ENCODE measurements at regions not wholly inside any gene's neighbourhood (a gene's known extent, or its start where the extent isn't known, plus 50 kb on each side); places are given as distances from the start of the nearest gene placed in this dataset.
"Not testable (repeated sequence)": the region's sequence is repeated elsewhere in the genome, so short reads cannot be mapped to it uniquely, and the experiment has no call there.

DNA sequence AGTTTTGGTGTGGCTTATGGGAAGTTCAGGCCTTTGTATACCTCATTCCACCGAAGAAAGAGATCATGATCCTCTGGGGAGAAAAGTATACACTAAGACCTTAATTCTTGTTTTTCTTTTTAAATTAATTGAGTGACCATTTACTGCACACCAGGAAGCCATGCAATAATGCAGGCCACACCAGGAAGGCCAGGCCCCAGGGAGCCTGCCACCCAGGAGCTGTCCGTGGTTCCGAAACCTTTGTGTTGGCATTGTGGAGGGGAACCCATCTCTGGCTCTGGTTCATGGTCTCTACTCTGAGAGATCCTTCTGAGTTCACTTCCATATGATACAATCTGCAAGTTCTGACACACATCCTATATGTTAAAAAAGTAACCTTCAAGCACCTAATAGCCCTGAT lies 291.8 kb downstream of the MIAT start:
- H3K36me3 Mint-ChIP-seq (ENCODE audit: low read depth), result no peaks in the 10 kb centered on the region
- no peak for DNase-seq (ENCODE audit: low spot score)
- H3K27me3 Mint-ChIP-seq (ENCODE audit: insufficient read depth), result peaks cover 27% of the 10 kb centered on the region
- no peak overlapping the region for H3K27ac Mint-ChIP-seq
- H3K4me1 Mint-ChIP-seq (ENCODE audit: low read depth), result no peaks in the 10 kb centered on the region
- no peak overlapping the region for H3K4me3 Mint-ChIP-seq
- H3K9me3 Mint-ChIP-seq, result no peaks in the 10 kb centered on the region
- intact Hi-C loops (cut with micrococcal nuclease), result no loop called here

DNA sequence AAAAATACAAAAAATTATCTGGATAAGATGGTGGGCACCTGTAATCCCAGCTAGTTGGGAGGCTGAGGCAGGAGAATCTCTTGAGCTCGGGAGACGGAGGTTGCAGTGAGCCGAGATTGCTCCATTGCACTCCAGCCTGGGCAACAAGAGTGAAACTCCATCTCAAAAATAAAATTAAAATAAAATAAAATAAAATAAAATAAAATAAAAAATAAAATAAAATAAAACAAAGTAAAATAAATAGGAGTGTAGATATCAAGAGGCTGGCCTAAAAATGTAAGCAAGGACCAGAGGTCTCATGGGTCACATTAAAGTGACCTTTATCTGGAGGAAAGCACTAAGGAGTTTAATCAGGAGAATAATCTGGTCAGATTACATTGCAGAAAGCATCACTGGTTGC lies 293.8 kb downstream of the MIAT start:
- peaks cover 36% of the 10 kb centered on the region for H3K27me3 Mint-ChIP-seq (ENCODE audit: insufficient read depth)
- H3K9me3 Mint-ChIP-seq; DNase-seq (ENCODE audit: low spot score); intact Hi-C loops (cut with micrococcal nuclease); H3K27ac Mint-ChIP-seq; H3K4me1 Mint-ChIP-seq (ENCODE audit: low read depth); H3K4me3 Mint-ChIP-seq; H3K36me3 Mint-ChIP-seq (ENCODE audit: low read depth): not testable (repeated sequence)

DNA sequence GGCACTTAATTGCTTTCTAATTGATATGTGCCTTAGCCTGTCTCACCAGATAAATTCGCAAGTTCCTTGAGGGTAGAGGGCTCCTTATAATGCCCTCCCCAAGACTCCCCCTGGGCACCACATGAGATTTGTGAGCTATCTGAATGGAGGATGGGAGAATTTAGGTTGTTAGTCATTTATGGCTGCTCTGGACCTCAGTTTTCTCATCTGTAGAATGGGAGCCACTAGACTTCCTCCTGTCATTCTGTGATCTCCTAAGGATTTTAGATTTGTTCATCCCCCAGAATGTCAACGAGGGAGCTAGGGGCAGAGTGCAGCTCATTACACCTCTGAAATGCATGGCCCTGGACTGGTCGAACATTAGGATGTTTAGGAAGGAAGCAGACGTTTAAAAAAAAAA lies 294.6 kb downstream of the MIAT start:
- no peak for DNase-seq (ENCODE audit: low spot score)
- intact Hi-C loops (cut with micrococcal nuclease), result no loop called here
- Mint-ChIP-seq H3K27ac (no peak overlapping the region), H3K27me3 (ENCODE audit: insufficient read depth) (peaks cover 36% of the 10 kb centered on the region), H3K9me3 (no peaks in the 10 kb centered on the region), H3K4me1 (ENCODE audit: low read depth) (no peaks in the 10 kb centered on the region), H3K36me3 (ENCODE audit: low read depth) (no peaks in the 10 kb centered on the region), H3K4me3 (no peak overlapping the region)

DNA sequence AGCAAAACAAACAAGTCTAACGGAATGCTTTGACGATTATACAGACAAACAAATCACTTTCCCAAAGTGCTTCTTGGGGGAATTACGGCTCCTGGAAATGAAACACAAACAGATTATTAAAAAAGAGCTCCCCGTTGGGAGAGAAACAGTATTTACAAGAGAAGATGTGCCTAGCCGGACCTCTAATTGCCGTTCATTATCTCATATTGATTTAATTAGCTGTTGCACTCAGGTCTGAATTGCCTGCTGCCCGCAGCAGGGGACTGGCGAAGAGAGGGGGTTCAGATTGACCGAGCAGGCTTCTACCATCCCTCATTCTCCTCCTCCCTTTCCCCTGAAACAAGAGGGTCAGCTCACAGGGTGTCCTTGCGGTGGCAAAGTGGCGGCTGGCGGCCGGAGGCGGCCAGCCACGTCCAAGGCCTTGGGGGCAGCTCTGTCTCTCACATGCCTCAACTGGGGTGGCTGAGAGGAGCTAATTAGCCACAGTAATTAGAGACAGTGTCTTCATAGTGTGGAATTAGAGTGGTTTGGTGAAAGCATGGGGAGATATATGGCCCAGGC lies 295.1 kb downstream of the MIAT start:
- Mint-ChIP-seq H3K36me3 (ENCODE audit: low read depth) (no peaks in the 10 kb centered on the region), H3K27me3 (ENCODE audit: insufficient read depth) (peaks cover 36% of the 10 kb centered on the region), H3K4me3 (no peak overlapping the region), H3K9me3 (no peaks in the 10 kb centered on the region), H3K27ac (no peak overlapping the region), H3K4me1 (ENCODE audit: low read depth) (no peaks in the 10 kb centered on the region)
- no peak for DNase-seq (ENCODE audit: low spot score)
- intact Hi-C loops (cut with micrococcal nuclease), result no loop called here

DNA sequence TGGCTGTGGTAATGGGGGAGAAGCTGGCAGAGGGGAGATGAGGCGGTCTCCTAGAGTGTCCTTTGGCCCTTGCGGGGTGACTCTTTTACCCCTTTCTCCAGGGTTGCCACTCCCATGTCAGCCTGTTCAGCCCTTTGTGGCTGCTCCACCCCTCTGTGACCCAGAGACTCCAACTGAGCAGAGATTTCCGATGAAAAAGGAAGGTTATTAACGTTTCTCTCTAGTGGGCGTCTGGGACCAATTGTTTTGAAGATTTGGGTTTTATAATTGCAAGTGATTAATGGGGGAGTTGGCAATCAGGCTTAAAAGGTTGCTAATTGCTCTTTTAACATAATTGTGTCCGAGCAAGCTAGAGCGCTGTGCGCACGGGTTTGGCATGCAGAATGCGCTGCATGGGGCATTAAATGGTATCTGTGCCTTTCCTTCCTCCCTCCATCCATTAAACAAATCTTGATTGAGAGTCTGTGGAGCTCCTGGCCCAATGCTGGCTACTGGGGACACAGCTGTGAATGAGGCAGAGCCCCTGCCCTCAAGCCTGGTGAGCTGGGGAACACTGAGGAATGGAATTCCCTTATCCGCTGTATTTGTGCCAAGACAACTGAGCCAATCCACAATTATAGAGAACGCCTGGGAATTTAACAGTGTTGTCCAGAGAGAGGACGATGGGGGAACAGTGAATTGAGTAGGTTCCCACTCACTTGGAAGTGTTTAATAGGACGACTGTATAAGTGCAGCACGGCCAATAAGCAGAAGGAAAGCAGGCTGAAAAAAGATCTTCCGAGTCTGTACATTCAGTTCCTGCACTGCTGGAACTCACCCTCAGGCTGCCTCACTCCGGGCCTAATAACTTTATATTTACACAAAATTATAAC lies 295.9 kb downstream of the MIAT start:
- no peaks in the 10 kb centered on the region for H3K36me3 Mint-ChIP-seq (ENCODE audit: low read depth)
- intact Hi-C loops (cut with micrococcal nuclease), result no loop called here
- H3K27me3 Mint-ChIP-seq (ENCODE audit: insufficient read depth), result peaks cover 36% of the 10 kb centered on the region
- H3K4me1 Mint-ChIP-seq (ENCODE audit: low read depth), result no peaks in the 10 kb centered on the region
- DNase-seq (ENCODE audit: low spot score), result no peak
- no peak overlapping the region for H3K27ac Mint-ChIP-seq
- no peaks in the 10 kb centered on the region for H3K9me3 Mint-ChIP-seq
- no peak overlapping the region for H3K4me3 Mint-ChIP-seq

DNA sequence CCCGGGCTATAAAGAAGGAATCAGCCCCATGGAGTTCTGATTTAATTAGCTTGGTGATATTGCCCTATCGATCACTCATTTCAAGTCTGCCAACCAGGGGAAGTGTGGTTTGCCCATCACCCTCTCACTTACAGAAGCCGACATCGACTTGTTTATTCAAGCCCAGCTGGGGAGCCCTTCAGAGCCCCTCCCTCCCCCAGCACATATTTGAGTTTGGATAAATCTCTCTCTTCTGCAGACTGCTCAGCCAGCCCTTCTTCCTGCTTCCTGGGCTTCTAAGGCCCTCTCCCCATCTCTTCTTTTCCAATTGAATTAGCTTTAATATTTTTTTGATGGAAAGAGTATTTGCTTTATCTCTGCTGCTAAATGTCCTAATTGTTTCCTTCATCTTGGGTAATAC lies 299.0 kb downstream of the MIAT start:
- Mint-ChIP-seq H3K4me3 (no peak overlapping the region), H3K27ac (no peak overlapping the region), H3K27me3 (ENCODE audit: insufficient read depth) (peaks cover 32% of the 10 kb centered on the region), H3K4me1 (ENCODE audit: low read depth) (no peaks in the 10 kb centered on the region), H3K9me3 (no peaks in the 10 kb centered on the region), H3K36me3 (ENCODE audit: low read depth) (no peaks in the 10 kb centered on the region)
- DNase-seq (ENCODE audit: low spot score), result no peak
- intact Hi-C loops (cut with micrococcal nuclease), result no loop called here

DNA sequence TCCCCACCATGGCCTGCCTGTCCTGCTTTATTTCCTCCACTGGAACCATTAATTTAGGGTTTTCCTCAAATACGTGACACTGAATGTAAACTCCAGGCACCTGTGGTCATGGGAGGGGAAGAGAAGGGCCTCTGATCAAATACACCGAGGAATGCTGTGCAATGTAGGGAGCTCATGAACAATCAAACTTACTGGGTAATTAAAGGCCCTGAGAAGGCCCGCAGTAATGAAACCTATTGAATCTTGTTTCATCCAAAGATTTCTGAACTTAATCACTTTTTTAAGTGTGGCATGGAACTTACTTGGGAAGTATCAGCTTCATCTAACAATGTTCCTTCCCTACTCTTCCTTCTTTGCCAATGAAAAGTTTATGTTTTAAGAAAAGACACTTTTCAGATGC lies 299.8 kb downstream of the MIAT start:
- H3K4me1 Mint-ChIP-seq (ENCODE audit: low read depth), result no peaks in the 10 kb centered on the region
- intact Hi-C loops (cut with micrococcal nuclease), result no loop called here
- H3K4me3 Mint-ChIP-seq, result no peak overlapping the region
- H3K36me3 Mint-ChIP-seq (ENCODE audit: low read depth), result no peaks in the 10 kb centered on the region
- H3K27ac Mint-ChIP-seq, result no peak overlapping the region
- H3K9me3 Mint-ChIP-seq, result no peaks in the 10 kb centered on the region
- H3K27me3 Mint-ChIP-seq (ENCODE audit: insufficient read depth), result peaks cover 24% of the 10 kb centered on the region
- no peak for DNase-seq (ENCODE audit: low spot score)

DNA sequence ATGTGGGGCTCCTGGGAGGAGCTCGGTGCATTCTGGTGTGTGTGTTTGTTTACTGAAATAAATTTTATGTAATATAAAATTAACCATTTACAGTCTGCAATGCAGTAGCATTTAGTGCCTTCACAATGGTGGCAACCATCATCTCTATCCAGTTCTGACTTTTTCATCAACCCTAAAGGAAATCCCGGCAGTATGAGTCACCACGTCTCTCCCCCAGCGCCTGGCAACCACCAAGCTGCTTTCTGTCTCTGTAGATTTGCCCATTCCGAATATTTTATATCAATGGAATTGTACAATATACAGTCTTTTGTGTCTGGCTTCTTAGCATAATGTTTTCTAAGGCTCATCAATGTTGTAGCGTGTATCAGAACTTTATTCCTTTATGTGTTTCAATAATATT lies 300.5 kb downstream of the MIAT start:
- Mint-ChIP-seq H3K4me3 (no peak overlapping the region), H3K27me3 (ENCODE audit: insufficient read depth) (peaks cover 17% of the 10 kb centered on the region)

DNA sequence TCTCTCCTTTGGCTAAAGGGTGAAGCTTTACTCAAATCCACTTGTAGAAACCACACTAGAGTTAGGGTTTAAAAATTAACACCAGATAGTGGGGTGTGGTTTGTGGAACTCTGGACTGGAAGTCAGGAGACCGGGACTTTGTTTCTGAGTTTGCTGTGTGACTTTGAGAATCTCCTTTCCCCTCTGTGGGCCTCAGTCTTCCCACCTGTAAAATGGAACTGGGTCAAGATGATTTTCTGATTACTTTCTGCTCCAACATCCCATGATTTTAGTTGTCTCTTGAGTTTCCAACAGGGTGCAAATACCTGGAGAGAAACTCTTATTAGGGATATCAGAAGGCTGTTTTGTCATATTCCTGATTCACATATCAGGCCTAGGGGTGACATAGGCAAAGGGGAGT lies 301.0 kb downstream of the MIAT start:
- Mint-ChIP-seq H3K27ac (no peak overlapping the region), H3K4me1 (ENCODE audit: low read depth) (no peaks in the 10 kb centered on the region), H3K4me3 (no peak overlapping the region), H3K9me3 (no peaks in the 10 kb centered on the region), H3K36me3 (ENCODE audit: low read depth) (no peaks in the 10 kb centered on the region), H3K27me3 (ENCODE audit: insufficient read depth) (peaks cover 16% of the 10 kb centered on the region)
- intact Hi-C loops (cut with micrococcal nuclease), result no loop called here
- no peak for DNase-seq (ENCODE audit: low spot score)

More for the DNA sequence above, 300.5 kb downstream of the MIAT start:
- DNase-seq (ENCODE audit: low spot score), result no peak
- Mint-ChIP-seq H3K9me3 (no peaks in the 10 kb centered on the region), H3K4me1 (ENCODE audit: low read depth) (no peaks in the 10 kb centered on the region), H3K36me3 (ENCODE audit: low read depth) (no peaks in the 10 kb centered on the region), H3K27ac (no peak overlapping the region)
- intact Hi-C loops (cut with micrococcal nuclease), result no loop called here

DNA sequence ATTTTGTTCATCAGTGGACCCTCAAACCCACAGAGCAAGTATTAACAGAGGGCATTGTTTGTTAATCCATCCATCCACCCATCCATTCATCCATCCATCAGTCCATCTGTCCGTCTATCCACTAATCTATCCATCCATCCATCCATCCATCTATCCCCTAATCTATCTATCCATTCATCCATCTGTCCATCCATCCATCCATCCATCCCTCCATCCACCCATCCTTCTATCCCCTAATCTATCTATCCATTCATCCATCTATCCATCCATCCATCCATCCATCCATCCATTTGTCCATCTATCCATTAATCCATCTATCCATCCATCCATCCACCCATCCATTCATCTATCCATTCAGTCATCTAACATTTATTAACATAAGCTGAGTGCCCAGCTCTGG lies 307.3 kb downstream of the MIAT start:
- no peaks in the 10 kb centered on the region for H3K4me1 Mint-ChIP-seq (ENCODE audit: low read depth)
- no peak overlapping the region for H3K4me3 Mint-ChIP-seq
- intact Hi-C loops (cut with micrococcal nuclease), result no loop called here
- H3K36me3 Mint-ChIP-seq (ENCODE audit: low read depth), result no peaks in the 10 kb centered on the region
- H3K27me3 Mint-ChIP-seq (ENCODE audit: insufficient read depth), result peaks cover 1% of the 10 kb centered on the region
- no peak for DNase-seq (ENCODE audit: low spot score)
- no peaks in the 10 kb centered on the region for H3K9me3 Mint-ChIP-seq
- H3K27ac Mint-ChIP-seq, result no peak overlapping the region

DNA sequence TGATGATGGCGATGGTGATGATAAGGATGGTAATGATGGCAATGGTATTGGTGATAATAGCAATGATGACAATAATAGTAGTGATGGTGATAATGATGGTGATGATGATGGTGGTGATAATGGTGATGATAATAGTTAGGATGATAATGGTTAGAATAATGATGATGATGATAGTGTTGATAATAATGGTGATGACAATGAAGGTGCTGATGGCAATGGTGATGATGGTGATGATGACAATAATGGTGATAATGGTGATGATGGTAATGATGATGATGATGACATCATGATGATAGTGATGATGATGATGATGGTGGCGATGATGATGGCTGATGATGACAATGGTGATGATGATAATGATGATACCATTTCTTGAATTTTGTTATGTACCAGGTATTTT lies 309.9 kb downstream of the MIAT start:
- no peak for DNase-seq (ENCODE audit: low spot score)
- Mint-ChIP-seq H3K36me3 (ENCODE audit: low read depth) (no peaks in the 10 kb centered on the region), H3K27ac (no peak overlapping the region), H3K27me3 (ENCODE audit: insufficient read depth) (no peaks in the 10 kb centered on the region), H3K4me1 (ENCODE audit: low read depth) (no peaks in the 10 kb centered on the region), H3K4me3 (no peak overlapping the region), H3K9me3 (no peaks in the 10 kb centered on the region)
- intact Hi-C loops (cut with micrococcal nuclease), result no loop called here

DNA sequence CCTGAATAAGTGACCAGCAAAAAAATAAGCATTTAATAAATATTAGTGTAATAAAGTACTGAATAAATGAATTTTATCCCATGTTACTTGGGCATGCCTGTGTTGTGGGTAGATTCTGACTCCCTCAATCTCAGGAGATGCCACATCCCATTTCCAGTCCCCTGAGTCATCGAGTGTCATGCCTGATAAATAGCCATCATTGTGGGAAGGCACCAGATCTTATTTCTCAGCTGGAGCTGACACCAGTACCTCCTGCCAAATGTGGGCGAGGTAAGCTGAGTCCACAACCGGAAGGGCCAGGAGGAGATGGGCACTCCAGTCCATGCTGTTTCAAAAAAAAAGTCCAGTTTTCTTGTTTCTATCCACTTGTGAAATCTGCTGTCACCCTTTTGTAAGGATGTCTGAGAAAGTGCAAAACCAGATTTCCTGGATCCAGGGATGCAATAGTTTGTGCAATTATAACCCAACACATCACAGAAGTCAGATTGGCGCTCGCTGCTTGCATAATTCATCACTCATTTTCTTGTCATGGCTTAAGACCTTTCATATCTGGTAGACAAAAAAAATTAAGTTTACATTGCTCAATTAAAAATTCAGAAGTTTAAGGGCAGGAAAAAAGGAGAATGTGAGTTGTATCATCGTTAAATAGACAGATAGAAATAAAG lies 311.6 kb downstream of the MIAT start:
- no peak for DNase-seq (ENCODE audit: low spot score)
- H3K36me3 Mint-ChIP-seq (ENCODE audit: low read depth), result no peaks in the 10 kb centered on the region
- H3K4me1 Mint-ChIP-seq (ENCODE audit: low read depth), result no peaks in the 10 kb centered on the region
- no peak overlapping the region for H3K27ac Mint-ChIP-seq
- no peaks in the 10 kb centered on the region for H3K9me3 Mint-ChIP-seq
- H3K4me3 Mint-ChIP-seq, result no peak overlapping the region
- intact Hi-C loops (cut with micrococcal nuclease), result no loop called here
- no peaks in the 10 kb centered on the region for H3K27me3 Mint-ChIP-seq (ENCODE audit: insufficient read depth)

DNA sequence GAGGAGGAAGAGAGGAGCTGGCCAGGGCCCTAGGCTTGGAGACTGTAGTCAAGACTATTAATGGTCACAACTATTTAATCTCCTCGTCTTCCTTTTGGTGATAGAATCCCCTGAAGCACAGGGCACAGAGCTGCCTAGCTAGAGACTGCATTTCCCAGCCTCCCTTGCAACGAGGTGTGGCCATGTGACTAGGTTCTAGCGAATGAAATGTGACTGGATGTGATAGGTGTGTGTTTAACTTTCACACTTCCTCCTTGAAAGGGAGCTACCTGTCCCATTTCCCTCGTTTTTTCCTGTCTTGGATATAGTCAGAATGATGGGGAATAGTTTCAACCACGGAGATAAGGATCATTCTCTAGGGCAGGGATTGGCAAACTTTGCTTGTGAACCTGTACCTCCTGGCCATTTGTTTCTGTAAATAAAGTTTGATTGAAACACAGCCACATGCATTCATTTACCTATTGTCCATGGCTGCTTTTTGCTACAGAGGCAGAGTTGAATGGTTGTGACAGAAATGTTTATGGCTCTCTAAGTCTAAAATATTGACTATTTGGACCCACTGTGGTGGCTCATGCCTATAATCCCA lies 313.5 kb downstream of the MIAT start:
- intact Hi-C loops (cut with micrococcal nuclease), result no loop called here
- no peak overlapping the region for H3K27ac Mint-ChIP-seq
- no peaks in the 10 kb centered on the region for H3K27me3 Mint-ChIP-seq (ENCODE audit: insufficient read depth)
- DNase-seq (ENCODE audit: low spot score), result no peak
- no peaks in the 10 kb centered on the region for H3K36me3 Mint-ChIP-seq (ENCODE audit: low read depth)
- H3K4me1 Mint-ChIP-seq (ENCODE audit: low read depth), result no peaks in the 10 kb centered on the region
- H3K4me3 Mint-ChIP-seq, result no peak overlapping the region
- H3K9me3 Mint-ChIP-seq, result no peaks in the 10 kb centered on the region
